OCI-LY1 (cell line): ENCODE measurements at regions not wholly inside any gene's neighbourhood (a gene's known extent, or its start where the extent isn't known, plus 50 kb on each side); places are given as distances from the start of the nearest gene placed in this dataset.

Experiments
- EZH2 ChIP-seq: fragments of 200-600 bp; sonication (generic), shearing (Covaris generic); IDR thresholded peaks from 2 replicates; pipeline ENCODE4 v1.8.0; 2017; ENCODE audit warnings: borderline replicate concordance, mixed run types, mild to moderate bottlenecking, antibody characterized with exemption, low read length, moderate library complexity, mixed read lengths
- TF ChIP-seq, protein P1 (sequence below): fragments of 200-600 bp; sonication (generic), shearing (Covaris generic); IDR thresholded peaks from 2 replicates; pipeline ENCODE4 v1.5.1; 2017; ENCODE audit warnings: mild to moderate bottlenecking, antibody characterized with exemption, low read length, moderate library complexity, mixed read lengths

DNA sequence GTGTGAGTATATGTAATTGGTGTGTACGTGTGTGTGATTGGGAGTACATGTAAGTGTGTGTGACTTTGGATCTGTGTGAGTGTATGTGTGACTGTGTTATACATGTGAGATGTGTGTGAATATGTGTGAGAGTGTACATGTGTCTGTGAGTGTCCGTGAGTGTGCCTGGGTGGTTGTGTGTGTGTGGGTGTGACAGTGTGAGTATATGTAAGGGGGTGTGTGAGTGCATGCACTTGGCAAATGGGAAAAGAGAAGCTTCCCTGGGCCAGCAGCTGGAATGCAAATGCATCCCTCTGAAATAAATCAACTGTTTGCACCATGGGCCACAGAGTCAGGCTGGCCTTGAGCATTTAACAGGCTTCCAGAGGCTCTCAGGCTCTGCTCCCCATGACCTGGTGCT, 63.6 kb downstream of the MINAR1 start:
- TF ChIP-seq, protein P1, sequence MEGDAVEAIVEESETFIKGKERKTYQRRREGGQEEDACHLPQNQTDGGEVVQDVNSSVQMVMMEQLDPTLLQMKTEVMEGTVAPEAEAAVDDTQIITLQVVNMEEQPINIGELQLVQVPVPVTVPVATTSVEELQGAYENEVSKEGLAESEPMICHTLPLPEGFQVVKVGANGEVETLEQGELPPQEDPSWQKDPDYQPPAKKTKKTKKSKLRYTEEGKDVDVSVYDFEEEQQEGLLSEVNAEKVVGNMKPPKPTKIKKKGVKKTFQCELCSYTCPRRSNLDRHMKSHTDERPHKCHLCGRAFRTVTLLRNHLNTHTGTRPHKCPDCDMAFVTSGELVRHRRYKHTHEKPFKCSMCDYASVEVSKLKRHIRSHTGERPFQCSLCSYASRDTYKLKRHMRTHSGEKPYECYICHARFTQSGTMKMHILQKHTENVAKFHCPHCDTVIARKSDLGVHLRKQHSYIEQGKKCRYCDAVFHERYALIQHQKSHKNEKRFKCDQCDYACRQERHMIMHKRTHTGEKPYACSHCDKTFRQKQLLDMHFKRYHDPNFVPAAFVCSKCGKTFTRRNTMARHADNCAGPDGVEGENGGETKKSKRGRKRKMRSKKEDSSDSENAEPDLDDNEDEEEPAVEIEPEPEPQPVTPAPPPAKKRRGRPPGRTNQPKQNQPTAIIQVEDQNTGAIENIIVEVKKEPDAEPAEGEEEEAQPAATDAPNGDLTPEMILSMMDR = no peak
- no peak for TF ChIP-seq EZH2
